Right lobe of liver (tissue), 4 donors: ENCODE measurements at regions not wholly inside any gene's neighbourhood (a gene's known extent, or its start where the extent isn't known, plus 50 kb on each side); places are given as distances from the start of the nearest gene placed in this dataset.

Experiments used
- POLR2A ChIP-seq: fragments of 450-650 bp; IDR thresholded peaks from one replicate; pipeline ENCODE4 v1.6.1; 2017; ENCODE audit warnings: antibody characterized with exemption, mild to moderate bottlenecking
- TF ChIP-seq, protein P1 (sequence below), 4 donors: fragments of 200-600 bp in 3 of 4; fragments of 450-650 bp in 1 of 4; IDR thresholded peaks; one replicate each; pipeline versions ENCODE4 v1.5.1 to v1.8.0; 2016 to 2022; ENCODE audit warnings: antibody characterized with exemption in 4 of 4, mild to moderate bottlenecking in 2 of 4
- donor health status: DM: no; HTN: no; CAD: no.
- donor health status: DM: no; HTN: no; CAD: no.
- donor health status: DM: no; HTN: yes; CAD: no.

DNA sequence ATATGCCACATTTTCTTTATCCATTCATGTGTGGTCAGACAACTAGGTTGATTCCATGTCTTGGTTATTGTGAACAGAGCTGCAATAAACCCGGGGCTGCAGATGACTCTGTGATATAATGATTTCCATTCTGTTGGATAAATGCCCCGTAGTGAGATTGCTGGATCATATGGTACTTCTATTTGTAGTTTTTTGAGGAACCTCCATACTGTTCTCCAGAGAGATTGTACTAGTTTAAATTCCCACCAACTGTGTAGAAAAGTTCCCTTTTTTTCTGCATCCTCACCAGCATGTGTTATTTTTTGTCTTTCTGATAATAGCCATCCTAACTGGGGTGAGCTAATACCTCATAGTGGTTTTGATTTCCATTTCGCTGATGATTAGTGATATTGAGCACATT lies 62.2 kb upstream of the MAP3K4 start:
- TF ChIP-seq, protein P1, sequence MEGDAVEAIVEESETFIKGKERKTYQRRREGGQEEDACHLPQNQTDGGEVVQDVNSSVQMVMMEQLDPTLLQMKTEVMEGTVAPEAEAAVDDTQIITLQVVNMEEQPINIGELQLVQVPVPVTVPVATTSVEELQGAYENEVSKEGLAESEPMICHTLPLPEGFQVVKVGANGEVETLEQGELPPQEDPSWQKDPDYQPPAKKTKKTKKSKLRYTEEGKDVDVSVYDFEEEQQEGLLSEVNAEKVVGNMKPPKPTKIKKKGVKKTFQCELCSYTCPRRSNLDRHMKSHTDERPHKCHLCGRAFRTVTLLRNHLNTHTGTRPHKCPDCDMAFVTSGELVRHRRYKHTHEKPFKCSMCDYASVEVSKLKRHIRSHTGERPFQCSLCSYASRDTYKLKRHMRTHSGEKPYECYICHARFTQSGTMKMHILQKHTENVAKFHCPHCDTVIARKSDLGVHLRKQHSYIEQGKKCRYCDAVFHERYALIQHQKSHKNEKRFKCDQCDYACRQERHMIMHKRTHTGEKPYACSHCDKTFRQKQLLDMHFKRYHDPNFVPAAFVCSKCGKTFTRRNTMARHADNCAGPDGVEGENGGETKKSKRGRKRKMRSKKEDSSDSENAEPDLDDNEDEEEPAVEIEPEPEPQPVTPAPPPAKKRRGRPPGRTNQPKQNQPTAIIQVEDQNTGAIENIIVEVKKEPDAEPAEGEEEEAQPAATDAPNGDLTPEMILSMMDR (IDR thresholded peaks at IDR 0.05): no peak
- no peak for TF ChIP-seq POLR2A
